22Rv1 (cell line): ENCODE measurements at regions not wholly inside any gene's neighbourhood (a gene's known extent, or its start where the extent isn't known, plus 50 kb on each side); places are given as distances from the start of the nearest gene placed in this dataset.

Experiments used
- ZFX ChIP-seq: fragments of 450-650 bp; IDR thresholded peaks from 2 replicates; pipeline ENCODE4 v1.6.1; 2017; ENCODE audit warnings: antibody characterized with exemption, borderline replicate concordance
- TF ChIP-seq, protein P1 (sequence below): fragments of 450-650 bp; IDR thresholded peaks from 2 replicates; pipeline ENCODE4 v1.5.1; 2017; ENCODE audit warnings: mild to moderate bottlenecking

- TF ChIP-seq, protein P1, sequence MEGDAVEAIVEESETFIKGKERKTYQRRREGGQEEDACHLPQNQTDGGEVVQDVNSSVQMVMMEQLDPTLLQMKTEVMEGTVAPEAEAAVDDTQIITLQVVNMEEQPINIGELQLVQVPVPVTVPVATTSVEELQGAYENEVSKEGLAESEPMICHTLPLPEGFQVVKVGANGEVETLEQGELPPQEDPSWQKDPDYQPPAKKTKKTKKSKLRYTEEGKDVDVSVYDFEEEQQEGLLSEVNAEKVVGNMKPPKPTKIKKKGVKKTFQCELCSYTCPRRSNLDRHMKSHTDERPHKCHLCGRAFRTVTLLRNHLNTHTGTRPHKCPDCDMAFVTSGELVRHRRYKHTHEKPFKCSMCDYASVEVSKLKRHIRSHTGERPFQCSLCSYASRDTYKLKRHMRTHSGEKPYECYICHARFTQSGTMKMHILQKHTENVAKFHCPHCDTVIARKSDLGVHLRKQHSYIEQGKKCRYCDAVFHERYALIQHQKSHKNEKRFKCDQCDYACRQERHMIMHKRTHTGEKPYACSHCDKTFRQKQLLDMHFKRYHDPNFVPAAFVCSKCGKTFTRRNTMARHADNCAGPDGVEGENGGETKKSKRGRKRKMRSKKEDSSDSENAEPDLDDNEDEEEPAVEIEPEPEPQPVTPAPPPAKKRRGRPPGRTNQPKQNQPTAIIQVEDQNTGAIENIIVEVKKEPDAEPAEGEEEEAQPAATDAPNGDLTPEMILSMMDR = no peak
- no peak for TF ChIP-seq ZFX
Observed at GRCh38 chr3:74165211-74165610, 449.2 kb downstream of the CNTN3 start.
